Ascending aorta (tissue), 2 donors: ENCODE measurements at regions not wholly inside any gene's neighbourhood (a gene's known extent, or its start where the extent isn't known, plus 50 kb on each side); places are given as distances from the start of the nearest gene placed in this dataset.

Source experiments
- DNase-seq, 2 donors: peaks; one replicate each; pipeline ENCODE4 v3.0.0-alpha.2; 2019; ENCODE audit warnings: low spot score in 2 of 2
- H3K27ac ChIP-seq, 2 donors: fragments of 200-600 bp; sonication (generic); one replicate each; pipeline ENCODE4 v1.5.1; 2016 to 2017; ENCODE audit warnings: mild to moderate bottlenecking in 1 of 2
- H3K27me3 ChIP-seq: fragments of 200-600 bp; sonication (generic); one replicate; pipeline ENCODE4 v1.5.1; 2017
- H3K36me3 ChIP-seq, 2 donors: fragments of 200-600 bp; sonication (generic); one replicate each; pipeline ENCODE4 v1.5.1; 2016
- H3K4me1 ChIP-seq, 2 donors: fragments of 200-600 bp; sonication (generic); one replicate each; pipeline ENCODE4 v1.5.1; 2016 to 2017; ENCODE audit warnings: mild to moderate bottlenecking in 1 of 2
- H3K4me3 ChIP-seq, 2 donors: fragments of 200-600 bp; sonication (generic); one replicate each; pipeline ENCODE4 v1.5.1; 2016 to 2017; ENCODE audit warnings: mild to moderate bottlenecking in 1 of 2
- H3K9me3 ChIP-seq, 2 donors: fragments of 200-600 bp; sonication (generic); one replicate each; pipeline ENCODE4 v1.5.1; 2016
- intact Hi-C: fragments of 100-400 bp; cut with DNase I; formaldehyde crosslinking; loops from one replicate; pipeline ENCODE4 v1.15.1; 2023
- TF ChIP-seq, protein P1 (sequence below), 3 experiments: fragments of 200-600 bp in 2 of 3; fragments of 450-650 bp in 1 of 3; sonication (generic) in 2 of 3; IDR thresholded peaks; one replicate each; pipeline ENCODE4 v1.5.1; 2016 to 2019; ENCODE audit warnings: antibody characterized with exemption in 3 of 3, mild to moderate bottlenecking in 1 of 3, moderate library complexity in 1 of 3

DNA sequence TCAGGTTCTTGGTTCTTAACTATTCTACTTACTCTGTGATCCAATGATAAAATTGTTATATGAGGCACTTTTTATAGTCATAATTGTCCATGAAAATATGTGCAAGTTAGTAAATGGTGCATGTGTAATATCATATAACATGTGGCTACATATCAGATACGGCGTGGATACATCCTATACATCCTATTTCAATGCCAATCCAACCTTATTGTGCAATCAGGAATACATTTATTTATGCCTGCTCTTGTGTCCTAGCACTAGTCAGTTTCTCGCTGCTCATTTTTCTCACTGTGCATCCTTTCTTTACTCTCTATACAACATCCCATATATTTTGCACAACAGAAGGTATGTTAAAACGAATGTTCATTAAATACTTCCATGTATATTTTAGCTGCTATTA is 1141.1 kb downstream of the FAT4 start:
- intact Hi-C loops = no loop called here
- Histone ChIP-seq H3K9me3 (no peaks in the 10 kb centered on the region), H3K27ac (no peak overlapping the region), H3K27me3 (no peaks in the 10 kb centered on the region), H3K4me3 (no peak overlapping the region), H3K36me3 (no peaks in the 10 kb centered on the region), H3K4me1 (no peaks in the 10 kb centered on the region)
- DNase-seq = no peak
- TF ChIP-seq, protein P1, sequence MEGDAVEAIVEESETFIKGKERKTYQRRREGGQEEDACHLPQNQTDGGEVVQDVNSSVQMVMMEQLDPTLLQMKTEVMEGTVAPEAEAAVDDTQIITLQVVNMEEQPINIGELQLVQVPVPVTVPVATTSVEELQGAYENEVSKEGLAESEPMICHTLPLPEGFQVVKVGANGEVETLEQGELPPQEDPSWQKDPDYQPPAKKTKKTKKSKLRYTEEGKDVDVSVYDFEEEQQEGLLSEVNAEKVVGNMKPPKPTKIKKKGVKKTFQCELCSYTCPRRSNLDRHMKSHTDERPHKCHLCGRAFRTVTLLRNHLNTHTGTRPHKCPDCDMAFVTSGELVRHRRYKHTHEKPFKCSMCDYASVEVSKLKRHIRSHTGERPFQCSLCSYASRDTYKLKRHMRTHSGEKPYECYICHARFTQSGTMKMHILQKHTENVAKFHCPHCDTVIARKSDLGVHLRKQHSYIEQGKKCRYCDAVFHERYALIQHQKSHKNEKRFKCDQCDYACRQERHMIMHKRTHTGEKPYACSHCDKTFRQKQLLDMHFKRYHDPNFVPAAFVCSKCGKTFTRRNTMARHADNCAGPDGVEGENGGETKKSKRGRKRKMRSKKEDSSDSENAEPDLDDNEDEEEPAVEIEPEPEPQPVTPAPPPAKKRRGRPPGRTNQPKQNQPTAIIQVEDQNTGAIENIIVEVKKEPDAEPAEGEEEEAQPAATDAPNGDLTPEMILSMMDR (IDR thresholded peaks at IDR 0.05) = no peak

- no peaks in the 10 kb centered on the region for H3K36me3 ChIP-seq
- TF ChIP-seq, protein P1 (IDR thresholded peaks at IDR 0.05) = no peak
- H3K4me3 ChIP-seq = no peak overlapping the region
- intact Hi-C loops = no loop called here
- H3K27ac ChIP-seq = no peak overlapping the region
- no peak for DNase-seq
- H3K9me3 ChIP-seq = no peaks in the 10 kb centered on the region
- no peaks in the 10 kb centered on the region for H3K4me1 ChIP-seq
- no peaks in the 10 kb centered on the region for H3K27me3 ChIP-seq
Observed at GRCh38 chr4:126458993-126459392, 1144.2 kb downstream of the FAT4 start.

DNA sequence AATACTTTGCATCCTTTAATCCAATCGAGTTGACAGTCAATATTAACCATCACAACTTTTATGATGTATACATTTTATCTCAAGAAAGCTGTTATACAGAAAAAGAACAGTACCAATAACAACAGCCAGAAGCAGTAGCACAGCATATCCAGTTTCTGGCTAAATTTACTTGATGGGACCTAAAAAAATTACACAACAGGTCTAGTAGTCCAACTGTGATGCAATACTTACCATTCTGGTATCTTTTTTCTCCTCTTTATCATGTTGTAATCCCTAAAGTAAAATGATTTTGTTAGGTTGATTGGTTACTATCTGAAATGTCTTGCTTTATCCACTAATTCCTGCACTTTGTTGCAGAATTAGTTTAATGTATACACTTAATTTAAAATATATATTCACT is 1150.6 kb downstream of the FAT4 start:
- H3K27me3 ChIP-seq = no peaks in the 10 kb centered on the region
- no peaks in the 10 kb centered on the region for H3K36me3 ChIP-seq
- no peak for DNase-seq
- no peaks in the 10 kb centered on the region for H3K4me1 ChIP-seq
- H3K27ac ChIP-seq = no peak overlapping the region
- H3K4me3 ChIP-seq = no peak overlapping the region
- no peaks in the 10 kb centered on the region for H3K9me3 ChIP-seq
- TF ChIP-seq, protein P1 (IDR thresholded peaks at IDR 0.05) = no peak
- intact Hi-C loops = no loop called here

DNA sequence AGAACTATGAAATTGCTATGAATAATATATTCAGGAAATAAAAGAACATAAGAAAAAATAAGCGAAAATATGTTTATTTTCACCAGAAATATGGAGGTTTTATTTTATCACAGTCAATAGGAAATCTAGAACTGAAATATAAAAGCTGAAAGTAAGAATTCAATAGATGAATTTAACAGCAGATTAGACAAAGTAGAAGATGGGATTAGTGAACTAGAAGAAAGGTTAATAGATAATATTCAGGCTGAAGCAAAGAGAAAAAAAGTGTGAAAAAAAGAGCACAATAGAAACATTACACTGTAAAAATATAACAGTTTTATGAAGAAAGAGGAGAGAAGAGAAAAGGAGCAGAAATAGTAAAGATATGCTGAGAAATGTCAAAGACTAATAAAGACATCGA is 1152.1 kb downstream of the FAT4 start:
- Histone ChIP-seq H3K4me1 (no peaks in the 10 kb centered on the region), H3K36me3 (no peaks in the 10 kb centered on the region), H3K9me3 (no peaks in the 10 kb centered on the region), H3K27me3 (no peaks in the 10 kb centered on the region), H3K27ac (no peak overlapping the region), H3K4me3 (no peak overlapping the region)
- no peak for DNase-seq
- intact Hi-C loops = no loop called here
- TF ChIP-seq, protein P1 (IDR thresholded peaks at IDR 0.05) = no peak

GRCh38 chr4:126468144-126468543 is 1153.4 kb downstream of the FAT4 start:
- DNase-seq = no peak
- H3K36me3 ChIP-seq = no peaks in the 10 kb centered on the region
- no peak overlapping the region for H3K27ac ChIP-seq
- H3K27me3 ChIP-seq = no peaks in the 10 kb centered on the region
- H3K4me3 ChIP-seq = no peak overlapping the region
- TF ChIP-seq, protein P1 (IDR thresholded peaks at IDR 0.05) = no peak
- no peaks in the 10 kb centered on the region for H3K9me3 ChIP-seq
- no peaks in the 10 kb centered on the region for H3K4me1 ChIP-seq
- intact Hi-C loops = no loop called here

GRCh38 chr4:126470862-126471261 is 1156.1 kb downstream of the FAT4 start:
- intact Hi-C loops = no loop called here
- Histone ChIP-seq H3K36me3 (no peaks in the 10 kb centered on the region), H3K4me1 (no peaks in the 10 kb centered on the region), H3K27me3 (no peaks in the 10 kb centered on the region), H3K27ac (no peak overlapping the region), H3K4me3 (no peak overlapping the region), H3K9me3 (no peaks in the 10 kb centered on the region)
- TF ChIP-seq, protein P1 (IDR thresholded peaks at IDR 0.05) = no peak
- DNase-seq = no peak
